ENCODE measurements at regions not wholly inside any gene's neighbourhood (a gene's known extent, or its start where the extent isn't known, plus 50 kb on each side); places are given as distances from the start of the nearest gene placed in this dataset.

DNA sequence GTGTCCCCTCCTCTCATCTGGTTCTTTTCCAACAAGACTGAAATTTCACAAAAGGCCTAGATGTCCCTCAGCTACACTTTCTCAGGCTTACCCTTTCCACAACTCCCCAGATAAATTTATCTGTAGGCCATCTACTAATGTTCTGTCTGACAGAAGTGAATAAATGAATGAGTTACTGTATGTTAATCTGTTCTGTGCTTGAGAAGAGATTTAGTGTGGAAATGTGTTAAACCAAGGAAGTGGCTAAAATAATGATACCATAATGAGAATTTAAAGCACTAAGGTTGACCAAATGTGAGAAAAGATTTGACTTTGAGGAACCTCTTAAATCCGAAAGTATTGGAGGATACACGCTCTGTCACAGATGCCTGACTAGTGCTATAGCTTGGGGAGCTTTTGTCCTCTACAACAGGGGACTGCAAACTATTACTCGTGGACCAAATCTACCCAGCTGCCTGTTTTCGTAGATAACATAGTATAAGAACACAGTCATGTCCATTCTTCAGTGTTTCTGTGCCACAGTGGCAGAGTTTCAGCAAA is 74.8 kb upstream of the P2RY1 start:
- no peak overlapping the region for H3K4me3 ChIP-seq
- peaks cover 0 to 19% (median 8%) of the 10 kb centered on the region in 11 donors for H3K9me3 ChIP-seq
- no peaks in the 10 kb centered on the region for H3K4me1 ChIP-seq
- no peak overlapping the region for H3K27ac ChIP-seq
- H3K27me3 ChIP-seq, result no peaks in the 10 kb centered on the region
- no peaks in the 10 kb centered on the region for H3K36me3 ChIP-seq
- DNase-seq (no peak), ATAC-seq (no peak)
- intact Hi-C loops (cut with DNase I), result no loop called here
- 79 to 82% methylated on average over 4 of the region's 4 CpGs for WGBS, 2 donors
- TF ChIP-seq, protein P1, sequence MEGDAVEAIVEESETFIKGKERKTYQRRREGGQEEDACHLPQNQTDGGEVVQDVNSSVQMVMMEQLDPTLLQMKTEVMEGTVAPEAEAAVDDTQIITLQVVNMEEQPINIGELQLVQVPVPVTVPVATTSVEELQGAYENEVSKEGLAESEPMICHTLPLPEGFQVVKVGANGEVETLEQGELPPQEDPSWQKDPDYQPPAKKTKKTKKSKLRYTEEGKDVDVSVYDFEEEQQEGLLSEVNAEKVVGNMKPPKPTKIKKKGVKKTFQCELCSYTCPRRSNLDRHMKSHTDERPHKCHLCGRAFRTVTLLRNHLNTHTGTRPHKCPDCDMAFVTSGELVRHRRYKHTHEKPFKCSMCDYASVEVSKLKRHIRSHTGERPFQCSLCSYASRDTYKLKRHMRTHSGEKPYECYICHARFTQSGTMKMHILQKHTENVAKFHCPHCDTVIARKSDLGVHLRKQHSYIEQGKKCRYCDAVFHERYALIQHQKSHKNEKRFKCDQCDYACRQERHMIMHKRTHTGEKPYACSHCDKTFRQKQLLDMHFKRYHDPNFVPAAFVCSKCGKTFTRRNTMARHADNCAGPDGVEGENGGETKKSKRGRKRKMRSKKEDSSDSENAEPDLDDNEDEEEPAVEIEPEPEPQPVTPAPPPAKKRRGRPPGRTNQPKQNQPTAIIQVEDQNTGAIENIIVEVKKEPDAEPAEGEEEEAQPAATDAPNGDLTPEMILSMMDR (IDR thresholded peaks at IDR 0.05), result no peak

DNA sequence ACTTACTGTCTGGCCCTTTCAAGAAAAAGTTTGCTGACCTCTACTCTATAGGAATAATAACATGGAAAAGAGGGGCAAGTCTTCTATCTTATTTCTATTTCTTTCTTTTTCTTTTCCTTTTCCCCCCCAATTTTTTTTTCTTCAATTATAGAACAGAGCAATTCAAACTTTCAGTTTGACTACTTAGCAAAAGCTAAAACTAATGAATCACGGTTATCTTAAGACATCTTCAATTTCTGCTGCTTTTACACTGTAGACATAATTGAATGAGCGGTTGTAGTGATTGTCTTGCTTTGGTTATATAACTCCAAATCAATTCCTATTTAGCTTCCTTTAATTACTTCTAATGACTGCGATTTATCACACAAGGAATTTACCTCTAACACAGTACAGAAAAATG is 74.3 kb upstream of the P2RY1 start:
- H3K27me3 ChIP-seq, result no peaks in the 10 kb centered on the region
- TF ChIP-seq, protein P1 (IDR thresholded peaks at IDR 0.05), result no peak
- no peak for ATAC-seq
- H3K4me1 ChIP-seq, result no peaks in the 10 kb centered on the region
- DNase-seq, result no peak
- H3K4me3 ChIP-seq, result no peak overlapping the region
- WGBS, 2 donors, result 96 to 97% methylated on average over 3 of the region's 3 CpGs
- intact Hi-C loops (cut with DNase I), result no loop called here
- H3K9me3 ChIP-seq, result peaks cover 0 to 24% (median 11%) of the 10 kb centered on the region in 11 donors
- H3K36me3 ChIP-seq, result no peaks in the 10 kb centered on the region
- no peak overlapping the region for H3K27ac ChIP-seq

DNA sequence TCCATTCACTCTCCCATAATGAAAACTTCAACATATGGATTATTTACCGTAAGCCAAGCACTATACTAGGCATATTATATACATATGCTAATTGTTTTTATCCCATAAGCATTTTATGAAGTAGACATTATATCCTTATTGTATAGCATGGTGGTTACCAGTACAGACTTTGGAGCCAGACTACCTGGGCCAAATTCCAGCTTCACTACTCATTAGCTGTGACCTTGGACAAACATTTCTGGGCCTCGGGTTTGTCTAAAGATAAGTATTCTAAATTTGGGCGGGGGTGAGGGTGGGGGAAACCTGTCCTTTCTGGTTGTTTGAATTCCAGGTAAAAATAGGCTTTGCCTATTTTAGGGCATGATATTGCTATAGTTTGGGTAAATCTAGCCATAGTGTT is 66.5 kb upstream of the P2RY1 start:
- ATAC-seq (peak in 4 of 8 donors; percentile 35 to 76 (median 58)), DNase-seq (peak in 1 of 2 donors; percentile 17)
- intact Hi-C loops (cut with DNase I), result no loop called here
- Histone ChIP-seq H3K4me1 (peaks cover 0 to 15% (median 4%) of the 10 kb centered on the region in 9 donors), H3K4me3 (no peak overlapping the region), H3K9me3 (peaks cover 0 to 37% (median 8%) of the 10 kb centered on the region in 11 donors), H3K36me3 (no peaks in the 10 kb centered on the region), H3K27me3 (no peaks in the 10 kb centered on the region), H3K27ac (peak overlapping the region in 2 of 10 donors; percentile 16 to 34)
- TF ChIP-seq, protein P1 (IDR thresholded peaks at IDR 0.05), result no peak
- 60 to 64% methylated on average over 3 of the region's 3 CpGs for WGBS, 2 donors

DNA sequence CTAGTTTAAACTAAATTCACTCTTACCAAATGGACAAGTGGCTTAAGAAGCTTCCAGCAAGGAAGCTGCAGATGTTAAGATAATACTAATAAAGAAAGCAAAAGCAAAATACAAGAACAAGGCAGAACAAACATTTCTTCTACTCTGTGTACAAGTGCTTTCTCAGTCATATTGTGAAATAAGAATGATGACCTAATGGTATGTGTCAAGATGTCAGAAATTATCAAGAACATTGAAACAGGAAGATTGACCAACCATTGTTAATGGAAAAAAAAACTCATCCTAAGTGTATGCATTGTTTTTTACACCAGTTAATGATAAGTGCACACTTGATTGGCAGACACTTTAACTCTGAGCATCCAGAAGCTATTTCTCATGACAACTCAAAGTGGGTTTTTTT is 65.4 kb upstream of the P2RY1 start:
- H3K36me3 ChIP-seq, result no peaks in the 10 kb centered on the region
- no peak for DNase-seq
- no peak overlapping the region for H3K4me3 ChIP-seq
- TF ChIP-seq, protein P1 (IDR thresholded peaks at IDR 0.05), result no peak
- peak overlapping the region in 1 of 10 donors; percentile 34 for H3K27ac ChIP-seq
- no peaks in the 10 kb centered on the region for H3K27me3 ChIP-seq
- peaks cover 0 to 27% (median 4%) of the 10 kb centered on the region in 11 donors for H3K9me3 ChIP-seq
- H3K4me1 ChIP-seq, result peaks cover 0 to 15% (median 4%) of the 10 kb centered on the region in 9 donors
- intact Hi-C loops (cut with DNase I), result no loop called here
- no peak for ATAC-seq
